ENCODE measurements at regions not wholly inside any gene's neighbourhood (a gene's known extent, or its start where the extent isn't known, plus 50 kb on each side); places are given as distances from the start of the nearest gene placed in this dataset.

GRCh38 chr6:87873556-87873955 is 171.5 kb upstream of the AKIRIN2 start:
- Mint-ChIP-seq H3K36me3 (ENCODE audit: low read depth) (no peaks in the 10 kb centered on the region), H3K4me1 (no peaks in the 10 kb centered on the region), H3K4me3 (no peak overlapping the region), H3K27ac (no peak overlapping the region), H3K9me3 (no peaks in the 10 kb centered on the region), H3K27me3 (ENCODE audit: insufficient read depth) (no peaks in the 10 kb centered on the region)
- peaks cover 5% of the 10 kb centered on the region for H3K4me1 ChIP-seq (ENCODE audit: control insufficient read depth, insufficient read depth, low read length)
- H3K9ac ChIP-seq (ENCODE audit: extremely low read depth, low read length, poor library complexity, severe bottlenecking): no peak overlapping the region
- 91 to 100% methylated on average over 1 to 3 of the region's 3 CpGs for WGBS, 2 experiments (ENCODE audit: insufficient coverage in 1 of 2, insufficient read length in 1 of 2)
- no peak for DNase-seq
- no peak for TF ChIP-seq CTCF (conservative IDR thresholded peaks at IDR 0.05)
- H3K4me3 ChIP-seq (ENCODE audit: low read length): no peak overlapping the region
- H3K9me3 ChIP-seq (ENCODE audit: control insufficient read depth, low read length): no peaks in the 10 kb centered on the region
- no peak overlapping the region for H3K27ac ChIP-seq (ENCODE audit: low read depth, low read length)
- no peaks in the 10 kb centered on the region for H3K27me3 ChIP-seq (ENCODE audit: control insufficient read depth, insufficient read depth, low read length, poor library complexity, severe bottlenecking)
- no peaks in the 10 kb centered on the region for H3K36me3 ChIP-seq (ENCODE audit: control insufficient read depth, insufficient read depth, low read length)

GRCh38 chr6:87870556-87870955 is 168.5 kb upstream of the AKIRIN2 start:
- Mint-ChIP-seq H3K36me3 (ENCODE audit: low read depth) (no peaks in the 10 kb centered on the region), H3K4me3 (no peak overlapping the region)
- WGBS, 2 experiments (ENCODE audit: insufficient coverage in 1 of 2, insufficient read length in 1 of 2): 93 to 100% methylated on average over 3 of the region's 3 CpGs

GRCh38 chr6:87869064-87869905 is 167.3 kb upstream of the AKIRIN2 start:
- WGBS, 2 experiments (ENCODE audit: insufficient coverage in 1 of 2, insufficient read length in 1 of 2): 93 to 94% methylated on average over 5 to 7 of the region's 7 CpGs
- Mint-ChIP-seq H3K4me1 (peaks cover 7% of the 10 kb centered on the region), H3K4me3 (no peak overlapping the region), H3K36me3 (ENCODE audit: low read depth) (no peaks in the 10 kb centered on the region), H3K27me3 (ENCODE audit: insufficient read depth) (no peaks in the 10 kb centered on the region), H3K9me3 (no peaks in the 10 kb centered on the region), H3K27ac (no peak overlapping the region)
- H3K4me3 ChIP-seq (ENCODE audit: low read length): no peak overlapping the region
- no peak overlapping the region for H3K27ac ChIP-seq (ENCODE audit: low read depth, low read length)
- H3K4me1 ChIP-seq (ENCODE audit: control insufficient read depth, insufficient read depth, low read length): peaks cover 7% of the 10 kb centered on the region
- no peak overlapping the region for H3K9ac ChIP-seq (ENCODE audit: extremely low read depth, low read length, poor library complexity, severe bottlenecking)
- no peak for TF ChIP-seq CTCF (conservative IDR thresholded peaks at IDR 0.05)
- no peaks in the 10 kb centered on the region for H3K36me3 ChIP-seq (ENCODE audit: control insufficient read depth, insufficient read depth, low read length)
- H3K27me3 ChIP-seq (ENCODE audit: control insufficient read depth, insufficient read depth, low read length, poor library complexity, severe bottlenecking): no peaks in the 10 kb centered on the region
- DNase-seq: no peak
- H3K9me3 ChIP-seq (ENCODE audit: control insufficient read depth, low read length): no peaks in the 10 kb centered on the region

More at GRCh38 chr6:87870556-87870955, 168.5 kb upstream of the AKIRIN2 start:
- no peaks in the 10 kb centered on the region for H3K36me3 ChIP-seq (ENCODE audit: control insufficient read depth, insufficient read depth, low read length)
- Mint-ChIP-seq H3K4me1 (peaks cover 2% of the 10 kb centered on the region), H3K27ac (no peak overlapping the region), H3K9me3 (no peaks in the 10 kb centered on the region), H3K27me3 (ENCODE audit: insufficient read depth) (no peaks in the 10 kb centered on the region)
- H3K27ac ChIP-seq (ENCODE audit: low read depth, low read length): no peak overlapping the region
- no peaks in the 10 kb centered on the region for H3K9me3 ChIP-seq (ENCODE audit: control insufficient read depth, low read length)
- peaks cover 5% of the 10 kb centered on the region for H3K4me1 ChIP-seq (ENCODE audit: control insufficient read depth, insufficient read depth, low read length)
- no peak overlapping the region for H3K4me3 ChIP-seq (ENCODE audit: low read length)
- no peak for TF ChIP-seq CTCF (conservative IDR thresholded peaks at IDR 0.05)
- DNase-seq: no peak
- H3K27me3 ChIP-seq (ENCODE audit: control insufficient read depth, insufficient read depth, low read length, poor library complexity, severe bottlenecking): no peaks in the 10 kb centered on the region
- H3K9ac ChIP-seq (ENCODE audit: extremely low read depth, low read length, poor library complexity, severe bottlenecking): no peak overlapping the region

Data from endodermal cell (in vitro differentiated cells).